NCI-H345 treated with DMSO at 0.1 percent for 48 hours (cell line): ENCODE measurements at regions not wholly inside any gene's neighbourhood (a gene's known extent, or its start where the extent isn't known, plus 50 kb on each side); places are given as distances from the start of the nearest gene placed in this dataset.

Experiments used
- DNase-seq: peaks from one replicate; lab custom pipeline; 2025; ENCODE audit not compliant: unreplicated experiment; lab: John Stamatoyannopoulos, UW

GRCh38 chr11:111095327-111095726 is 150.2 kb upstream of the POU2AF2 start:
- DNase-seq = no peak

- no peak for DNase-seq
Observed at GRCh38 chr11:111093061-111093460, 152.5 kb upstream of the POU2AF2 start.

GRCh38 chr11:111091321-111091938 is 154.1 kb upstream of the POU2AF2 start:
- no peak for DNase-seq

- DNase-seq = no peak
Observed at GRCh38 chr11:111089759-111090158, 155.8 kb upstream of the POU2AF2 start.

- DNase-seq = no peak
Observed at GRCh38 chr11:111088847-111089355, 156.6 kb upstream of the POU2AF2 start.

GRCh38 chr11:111086058-111086457 is 159.5 kb upstream of the POU2AF2 start:
- peak; percentile 94 for DNase-seq

GRCh38 chr11:111082664-111083063 is 162.9 kb upstream of the POU2AF2 start:
- no peak for DNase-seq

GRCh38 chr11:111081021-111081511 is 164.5 kb upstream of the POU2AF2 start:
- peak; percentile 38 for DNase-seq

- no peak for DNase-seq
Observed at GRCh38 chr11:111077530-111078322, 167.8 kb upstream of the POU2AF2 start.

- no peak for DNase-seq
Observed at GRCh38 chr11:111069066-111069465, 176.5 kb upstream of the POU2AF2 start.

GRCh38 chr11:111067994-111068393 is 177.5 kb upstream of the POU2AF2 start:
- no peak for DNase-seq

GRCh38 chr11:111066846-111067245 is 178.7 kb upstream of the POU2AF2 start:
- DNase-seq = no peak

GRCh38 chr11:111063726-111064517 is 181.6 kb upstream of the POU2AF2 start:
- DNase-seq = no peak

- no peak for DNase-seq
Observed at GRCh38 chr11:111062420-111062819, 183.1 kb upstream of the POU2AF2 start.

- DNase-seq = no peak
Observed at GRCh38 chr11:111059726-111060125, 185.8 kb upstream of the POU2AF2 start.

- DNase-seq = no peak
Observed at GRCh38 chr11:111049131-111049530, 196.4 kb upstream of the POU2AF2 start.

- no peak for DNase-seq
Observed at GRCh38 chr11:111047374-111047773, 198.2 kb upstream of the POU2AF2 start.

- no peak for DNase-seq
Observed at GRCh38 chr11:111046291-111046690, 199.2 kb upstream of the POU2AF2 start.

- DNase-seq = no peak
Observed at GRCh38 chr11:111045874-111046273, 199.7 kb upstream of the POU2AF2 start.

GRCh38 chr11:111045407-111045803 is 200.1 kb upstream of the POU2AF2 start:
- no peak for DNase-seq

GRCh38 chr11:111044751-111045406 is 200.6 kb upstream of the POU2AF2 start:
- DNase-seq = no peak
